NCI-H1694 treated with DMSO at 0.1 percent for 48 hours (cell line): ENCODE measurements at regions not wholly inside any gene's neighbourhood (a gene's known extent, or its start where the extent isn't known, plus 50 kb on each side); places are given as distances from the start of the nearest gene placed in this dataset.

ENCODE experiments used
- DNase-seq: peaks from one replicate; lab custom pipeline; 2025; lab: John Stamatoyannopoulos, UW

- no peak for DNase-seq
These were observed 135.5 kb upstream of the RARB start for GRCh38 chr3:25292595-25292994.

DNA sequence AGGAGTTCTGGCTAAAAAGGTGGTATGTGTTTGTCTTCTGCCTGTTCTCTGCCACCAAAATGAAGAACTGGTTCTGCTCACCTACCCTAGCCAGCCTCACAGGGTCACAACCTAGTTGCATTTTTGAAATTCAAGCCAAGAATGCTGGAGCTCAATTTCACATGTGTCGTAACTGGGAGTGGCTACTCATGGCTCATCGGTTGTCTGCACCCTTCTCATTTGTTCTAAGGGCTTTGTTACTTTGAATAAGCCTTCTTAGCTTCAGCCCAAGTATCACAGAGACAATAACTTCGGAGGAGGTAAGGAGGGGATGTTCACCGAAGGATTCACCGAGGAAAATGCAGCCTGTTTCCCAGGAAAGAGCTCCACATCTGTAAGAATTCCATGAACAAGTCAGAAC is 134.3 kb upstream of the RARB start:
- DNase-seq: no peak

- DNase-seq: no peak
These were observed 133.8 kb upstream of the RARB start for GRCh38 chr3:25294169-25294805.

DNA sequence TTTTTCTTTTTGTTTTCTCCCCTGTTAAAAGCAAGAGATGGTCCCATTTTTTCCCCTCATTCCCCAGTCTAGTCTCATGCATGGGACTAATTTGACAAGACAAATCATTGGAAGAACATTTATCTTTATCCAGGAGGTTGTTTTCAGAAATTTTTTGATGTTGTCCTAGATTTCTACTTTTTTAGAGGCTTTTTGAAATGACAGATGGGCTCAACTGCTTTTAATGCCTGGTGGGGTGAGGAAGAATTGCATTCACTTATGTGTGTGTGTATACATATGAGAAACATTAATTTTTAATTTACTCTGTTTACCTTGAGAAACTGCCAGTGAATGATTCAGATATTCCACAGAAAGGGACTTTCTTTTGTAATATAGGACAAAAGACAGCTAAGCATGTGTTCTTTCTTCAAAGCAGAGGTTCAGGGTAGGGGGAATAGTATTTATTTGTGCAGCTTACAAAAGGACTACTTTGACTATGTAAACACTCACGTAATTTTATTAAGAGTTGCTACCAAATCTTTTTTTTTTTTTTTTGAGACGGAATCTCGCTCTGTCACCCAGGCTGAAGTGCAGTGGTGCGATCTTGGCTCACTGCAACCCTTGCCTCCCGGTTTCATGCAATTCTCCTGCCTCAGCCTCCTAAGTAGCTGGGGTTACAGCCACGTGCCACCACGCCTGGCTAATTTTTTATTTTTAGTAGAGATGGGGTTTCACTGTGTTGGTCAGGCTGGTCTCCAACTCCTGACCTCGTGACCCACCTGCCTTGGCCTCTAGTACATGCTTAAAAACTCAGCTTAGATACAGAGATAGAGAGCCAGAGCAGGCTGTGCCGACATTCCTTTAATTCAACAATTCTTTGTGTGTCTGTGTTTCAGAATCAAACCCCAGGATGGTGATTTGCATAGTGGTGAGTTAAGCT is 130.1 kb upstream of the RARB start:
- DNase-seq: no peak

DNA sequence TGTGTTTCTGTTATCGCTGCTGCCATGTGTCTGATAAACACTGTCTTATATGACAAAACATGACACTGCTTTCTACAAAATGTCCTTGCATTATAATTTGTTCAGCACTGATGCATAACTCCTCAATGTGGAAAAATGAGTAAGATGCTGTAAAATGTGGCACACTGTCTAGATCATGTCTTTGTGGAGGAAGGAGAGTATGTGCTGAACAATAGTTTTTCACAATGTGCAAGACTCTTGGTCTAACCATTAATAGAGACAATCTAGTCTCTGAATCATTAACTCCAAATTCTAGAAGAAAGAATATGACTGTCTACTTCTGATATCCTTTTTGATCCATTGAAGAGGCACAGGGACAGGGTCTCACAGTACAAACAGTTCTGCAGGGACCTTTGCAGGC is 127.9 kb upstream of the RARB start:
- no peak for DNase-seq

DNA sequence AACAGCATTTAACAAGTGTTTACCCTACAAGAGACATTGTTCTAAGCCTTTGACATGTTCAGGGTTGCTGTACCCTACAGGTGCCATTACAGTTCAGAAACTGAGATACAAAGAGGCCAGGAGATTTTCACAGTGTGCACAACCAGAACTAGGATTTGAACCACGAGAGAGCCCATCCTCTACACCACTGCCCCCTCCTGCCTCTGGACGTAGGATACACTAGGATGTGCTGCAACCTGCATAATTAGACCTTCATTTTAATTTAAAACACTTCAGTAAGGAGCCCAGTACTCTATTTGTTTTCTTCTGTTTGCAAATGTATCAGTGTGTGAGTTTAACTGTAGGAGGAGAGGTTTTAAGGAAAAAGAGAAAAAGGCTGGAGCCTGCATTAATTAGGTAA is 123.1 kb upstream of the RARB start:
- DNase-seq: no peak

DNA sequence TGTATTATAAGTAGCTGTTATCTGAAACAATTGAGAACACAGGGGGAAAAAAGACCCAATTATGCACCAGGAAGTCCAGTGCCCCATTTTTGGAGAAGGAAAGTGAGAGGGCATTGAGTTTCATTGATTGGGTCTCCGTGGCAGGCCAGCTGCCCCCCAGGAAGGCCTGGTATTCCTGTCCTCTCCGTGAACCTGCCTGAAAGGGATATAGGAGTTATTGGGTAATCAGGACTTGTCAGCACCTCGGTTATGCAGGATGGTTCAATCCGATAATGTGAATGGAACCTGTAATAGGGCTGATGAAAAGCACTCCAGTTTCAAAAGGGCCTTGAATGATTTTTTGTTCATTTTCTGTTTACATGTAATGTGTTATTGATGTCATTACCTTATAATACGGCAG is 122.0 kb upstream of the RARB start:
- no peak for DNase-seq

DNA sequence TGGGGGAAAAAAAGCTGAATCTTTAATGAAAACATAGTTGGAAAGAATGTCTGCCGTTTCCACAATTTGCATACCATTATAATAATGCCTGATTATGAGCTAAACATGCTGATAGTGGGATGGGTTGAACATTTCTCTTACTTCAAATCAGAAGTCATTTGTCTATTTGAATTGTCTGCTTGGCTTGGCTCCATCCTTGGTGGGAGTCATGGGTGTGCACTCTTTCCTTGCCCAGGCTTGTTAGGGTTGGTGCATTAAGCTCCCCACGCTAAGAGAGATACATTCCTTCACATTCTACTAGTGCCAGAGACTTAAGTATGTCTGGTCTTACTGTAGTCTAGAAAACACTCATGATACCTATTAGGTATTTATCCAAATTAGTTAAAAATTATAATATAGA is 121.4 kb upstream of the RARB start:
- no peak for DNase-seq

DNA sequence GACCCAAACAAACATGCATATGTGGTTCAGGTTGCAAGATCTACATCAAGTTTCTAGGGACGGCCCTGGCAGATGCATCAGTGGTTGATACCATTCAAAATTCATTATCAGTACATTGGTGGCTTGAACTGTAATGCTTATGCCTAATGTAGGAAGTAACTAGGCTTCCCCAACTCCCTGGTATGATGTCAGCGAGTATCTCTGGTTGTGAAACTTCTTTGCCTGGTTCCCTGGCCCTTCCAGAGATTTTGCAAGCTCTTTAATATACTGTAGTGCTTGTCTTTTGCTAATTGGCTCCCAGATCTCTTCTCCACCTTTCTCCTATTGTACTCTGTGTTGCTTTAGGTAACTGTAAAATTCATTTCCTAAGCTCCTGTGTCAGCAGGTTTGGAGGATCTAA is 114.8 kb upstream of the RARB start:
- DNase-seq: no peak

DNA sequence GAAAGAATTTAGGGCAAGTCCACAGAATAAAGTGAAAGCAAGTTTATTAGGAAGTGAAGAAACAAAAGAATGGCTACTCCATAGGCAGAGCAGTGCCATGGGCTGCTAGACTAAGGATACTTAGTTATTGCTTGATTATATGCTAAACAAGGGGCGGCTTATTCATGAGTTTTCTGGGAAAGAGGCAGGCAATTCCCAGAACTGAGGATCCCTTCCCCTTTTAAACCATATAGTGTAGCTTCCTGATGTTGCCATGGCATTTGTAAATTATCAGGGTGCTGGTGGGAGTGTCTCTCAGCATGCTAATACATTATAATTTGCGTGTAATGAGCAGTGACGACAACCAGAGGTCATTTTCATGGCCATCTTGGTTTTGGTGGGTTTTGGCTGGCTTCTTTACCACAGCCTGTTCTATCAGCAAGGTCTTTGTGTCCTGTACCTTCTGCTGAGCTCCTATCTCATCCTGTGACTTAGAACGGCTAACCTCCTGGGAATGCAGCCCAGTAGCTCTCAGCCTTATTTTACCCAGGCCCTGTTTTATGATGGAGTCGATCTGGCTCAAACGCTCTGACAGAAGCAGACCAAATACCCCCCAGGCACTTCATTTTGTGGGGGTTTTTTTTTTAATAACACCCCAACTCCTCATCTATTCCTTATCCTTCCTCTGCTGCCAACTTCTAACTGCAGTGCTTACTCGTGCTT is 103.0 kb upstream of the RARB start:
- DNase-seq: no peak

- DNase-seq: no peak
These were observed 92.7 kb upstream of the RARB start for GRCh38 chr3:25335356-25335755.

DNA sequence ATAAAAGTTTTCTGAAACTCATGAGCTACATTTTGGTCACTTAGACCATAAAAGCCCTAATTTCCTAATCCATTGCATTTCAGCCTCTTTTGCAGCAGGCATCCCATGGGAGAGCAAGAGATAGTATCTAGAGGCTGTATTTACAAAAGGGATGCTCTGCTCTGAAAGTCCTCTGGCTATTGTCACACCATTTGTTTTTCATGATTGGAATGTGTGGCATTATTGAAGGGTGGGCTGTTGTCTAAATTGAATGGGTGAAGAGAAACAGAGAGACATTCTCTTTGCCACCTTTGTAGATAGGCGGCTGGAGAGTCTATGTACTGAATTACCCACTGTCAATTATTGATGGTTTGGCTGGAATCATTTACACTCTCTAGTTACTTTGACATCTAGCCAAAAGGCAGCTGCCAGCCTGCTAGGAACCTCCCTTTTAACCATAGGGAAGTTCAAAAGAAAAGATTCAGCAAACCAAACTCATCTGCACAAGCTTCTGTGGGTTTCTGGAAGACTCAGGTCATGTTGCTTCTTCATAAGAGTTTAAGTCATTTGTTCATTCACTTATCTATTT is 89.8 kb upstream of the RARB start:
- DNase-seq: no peak

DNA sequence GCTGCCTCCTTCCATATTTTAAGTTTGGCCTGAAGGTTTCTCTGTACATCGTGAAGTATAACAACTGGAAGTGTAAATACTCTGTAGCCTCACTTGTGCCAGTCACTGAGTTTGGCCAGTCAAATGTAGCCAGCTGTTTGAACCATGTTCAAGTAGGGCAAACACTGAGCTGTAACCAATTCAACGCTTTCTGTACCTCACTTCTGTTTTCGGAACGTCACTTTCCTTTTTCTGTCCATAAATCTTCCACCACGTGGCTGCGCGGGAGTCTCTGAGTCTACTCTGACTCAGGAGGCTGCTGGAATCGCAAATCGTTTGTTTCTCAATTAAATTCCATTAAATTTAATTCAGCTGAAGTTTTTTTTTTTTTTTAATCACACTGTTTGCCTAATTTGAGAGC is 88.8 kb upstream of the RARB start:
- no peak for DNase-seq

DNA sequence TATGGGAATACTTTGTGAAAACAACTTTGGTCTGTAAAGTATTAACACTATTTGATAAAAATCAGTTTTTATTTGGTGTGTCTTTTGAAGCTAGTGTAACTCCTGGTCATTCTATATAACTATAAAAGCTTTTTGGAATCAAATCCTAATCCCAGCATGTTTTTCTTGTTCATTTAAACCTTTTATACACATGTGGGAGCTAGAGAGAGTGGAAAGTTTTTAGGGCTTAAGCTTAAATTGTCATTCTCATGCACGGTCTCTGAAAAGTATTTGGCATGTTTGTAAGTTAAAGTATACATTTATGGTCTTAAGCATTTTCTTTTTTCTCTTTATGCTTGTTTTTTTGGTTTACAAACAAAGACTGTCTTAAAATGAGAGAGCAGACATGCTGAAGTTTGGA is 83.4 kb upstream of the RARB start:
- DNase-seq: no peak

GRCh38 chr3:25349095-25349494 is 79.0 kb upstream of the RARB start:
- DNase-seq: no peak

DNA sequence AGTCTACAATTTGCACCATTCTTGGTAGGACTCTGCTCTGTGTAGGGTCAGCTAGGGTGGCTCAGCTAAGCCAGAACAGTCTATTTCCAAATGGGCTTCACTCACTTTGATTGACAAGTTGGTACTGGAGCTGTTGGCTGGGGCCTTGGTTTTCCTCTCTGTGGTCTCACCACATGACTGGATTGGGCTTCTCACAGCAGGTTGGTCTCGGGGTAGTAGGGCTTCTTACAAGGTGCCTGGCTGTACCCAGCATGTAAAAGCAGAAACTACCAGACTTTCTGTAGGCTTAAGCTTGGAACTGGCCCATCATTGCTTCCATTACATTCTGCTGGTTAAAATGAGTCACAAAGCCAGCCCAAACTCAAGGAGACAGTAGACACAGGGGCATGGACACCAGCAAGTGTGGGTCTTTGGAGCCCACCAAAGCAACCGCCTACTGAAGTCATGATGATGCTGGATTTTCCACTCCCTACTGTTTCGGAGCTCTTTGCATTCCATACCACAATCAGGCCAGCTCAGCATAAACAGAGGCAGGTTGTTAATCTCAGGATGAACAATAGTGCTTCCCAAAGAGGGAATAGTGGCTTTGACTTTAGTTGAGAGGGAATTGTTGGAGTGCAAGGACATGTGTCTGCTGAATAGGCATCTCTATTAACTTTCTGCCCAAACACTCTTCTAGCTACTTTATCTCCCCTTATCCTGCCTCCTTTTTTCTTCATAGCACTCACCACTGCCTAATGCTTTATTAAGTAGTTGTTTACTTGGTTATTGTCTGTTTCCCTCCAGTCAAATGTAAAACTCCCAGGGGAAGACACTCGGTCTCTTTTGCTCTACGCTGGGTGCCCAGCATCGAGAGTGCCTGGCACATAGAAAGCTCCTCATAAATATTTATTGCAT is 78.0 kb upstream of the RARB start:
- no peak for DNase-seq

- DNase-seq: no peak
These were observed 77.3 kb upstream of the RARB start for GRCh38 chr3:25350725-25351114.

GRCh38 chr3:25354071-25354470 is 74.0 kb upstream of the RARB start:
- no peak for DNase-seq

- DNase-seq: no peak
These were observed 72.8 kb upstream of the RARB start for GRCh38 chr3:25355034-25355885.

DNA sequence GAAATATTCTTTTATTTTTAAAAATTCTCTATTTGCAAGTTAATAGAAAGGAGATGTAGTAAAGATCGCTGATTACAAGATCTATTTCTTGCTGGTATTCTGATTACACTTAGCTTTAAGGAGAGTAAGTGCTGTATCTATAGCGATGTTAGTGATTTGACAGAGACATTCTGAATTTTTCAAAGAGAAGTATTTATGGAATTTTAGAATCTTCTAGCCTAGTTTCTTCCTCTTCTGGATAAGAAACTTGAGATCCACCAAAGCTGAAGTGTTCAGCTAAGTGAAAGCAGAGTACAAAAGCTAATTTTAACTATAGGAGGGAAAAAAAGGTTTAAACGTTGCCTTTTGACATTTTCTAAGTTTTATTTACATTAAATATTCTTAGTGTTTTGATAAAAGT is 72.1 kb upstream of the RARB start:
- DNase-seq: no peak

- DNase-seq: no peak
These were observed 65.9 kb upstream of the RARB start for GRCh38 chr3:25362118-25362517.
